ENCODE measurements at regions not wholly inside any gene's neighbourhood (a gene's known extent, or its start where the extent isn't known, plus 50 kb on each side); places are given as distances from the start of the nearest gene placed in this dataset.
"Not testable (repeated sequence)": the region's sequence is repeated elsewhere in the genome, so short reads cannot be mapped to it uniquely, and the experiment has no call there.

DNA sequence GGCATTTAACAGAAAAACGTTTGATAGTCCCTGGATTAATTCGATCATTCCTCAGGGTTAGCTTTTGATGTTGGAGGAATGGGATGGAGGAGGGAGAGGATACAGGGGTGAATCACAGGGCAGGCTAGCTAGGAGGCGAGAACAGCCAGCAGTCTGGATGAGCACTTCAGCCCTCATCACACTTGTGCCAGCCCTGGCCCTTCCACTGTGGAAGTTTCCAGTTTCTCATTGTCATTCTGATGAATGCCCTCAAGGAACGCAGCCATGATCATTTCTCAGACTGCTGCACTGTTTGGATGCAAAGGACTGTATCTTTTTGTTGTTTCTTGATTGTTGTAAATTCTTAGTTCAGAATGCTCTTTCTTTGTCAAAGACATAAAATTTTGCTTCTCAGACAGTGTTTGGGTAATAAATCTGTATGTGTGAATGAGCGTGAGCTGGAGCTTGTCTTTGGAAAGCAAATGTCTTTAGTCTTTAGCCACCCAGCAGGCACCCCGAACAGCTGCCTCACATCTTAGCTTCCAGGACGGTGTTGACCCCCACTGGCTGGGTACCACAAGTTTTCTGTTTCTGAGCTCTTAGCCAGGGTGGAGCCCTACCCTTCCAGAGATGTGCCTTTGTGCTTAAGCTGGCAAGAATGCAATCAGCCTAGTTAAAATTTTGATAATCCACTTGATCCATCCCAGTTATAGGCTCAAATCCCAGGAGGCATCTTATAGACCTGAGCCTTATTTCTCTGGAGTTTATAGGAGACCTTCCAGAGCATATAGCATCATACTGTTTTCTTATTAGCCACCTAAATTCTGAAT, 121.1 kb downstream of the PDCD6IP start:
- peak; percentile 39 for DNase-seq (ENCODE audit: low read depth, low spot score)

DNA sequence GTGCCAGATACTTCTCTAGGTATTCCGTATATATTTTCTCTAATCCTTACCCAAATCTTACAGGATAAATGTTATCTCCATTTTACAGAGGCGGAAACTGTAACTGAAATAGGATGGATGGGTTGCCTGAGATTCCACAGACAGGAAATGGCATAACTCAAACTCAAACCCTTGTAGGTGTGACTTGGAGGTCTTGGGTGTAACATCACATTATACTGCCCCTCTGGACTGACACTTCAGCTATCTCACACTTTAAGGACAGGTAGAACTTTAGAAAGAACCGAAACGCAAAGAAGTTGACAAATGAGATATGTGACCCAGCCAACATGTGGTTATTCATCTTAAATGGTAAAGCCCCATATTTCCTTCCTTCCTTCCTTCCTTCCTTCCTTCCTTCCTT, 122.1 kb downstream of the PDCD6IP start:
- DNase-seq (ENCODE audit: low read depth, low spot score): no peak

DNA sequence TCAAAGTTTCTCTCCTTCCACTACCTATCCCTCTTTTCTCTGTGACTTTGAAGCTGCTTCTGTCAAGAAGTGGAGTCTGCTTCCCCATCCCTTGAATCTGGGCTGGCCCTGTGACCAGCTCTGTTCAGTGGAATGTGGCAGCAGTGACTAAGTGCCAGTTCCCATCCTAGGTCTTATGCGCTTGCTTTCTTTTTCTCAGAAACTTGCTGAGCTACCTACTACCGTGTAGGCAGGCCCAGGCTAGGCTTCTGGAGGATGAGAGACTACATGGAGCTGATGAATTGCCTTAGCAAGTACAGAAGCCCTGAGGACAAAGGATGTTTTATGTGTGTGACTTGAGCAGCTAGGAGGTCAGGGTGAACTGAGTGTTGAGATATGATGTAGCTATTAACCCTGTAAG, 123.2 kb downstream of the PDCD6IP start:
- DNase-seq (ENCODE audit: low read depth, low spot score): no peak

DNA sequence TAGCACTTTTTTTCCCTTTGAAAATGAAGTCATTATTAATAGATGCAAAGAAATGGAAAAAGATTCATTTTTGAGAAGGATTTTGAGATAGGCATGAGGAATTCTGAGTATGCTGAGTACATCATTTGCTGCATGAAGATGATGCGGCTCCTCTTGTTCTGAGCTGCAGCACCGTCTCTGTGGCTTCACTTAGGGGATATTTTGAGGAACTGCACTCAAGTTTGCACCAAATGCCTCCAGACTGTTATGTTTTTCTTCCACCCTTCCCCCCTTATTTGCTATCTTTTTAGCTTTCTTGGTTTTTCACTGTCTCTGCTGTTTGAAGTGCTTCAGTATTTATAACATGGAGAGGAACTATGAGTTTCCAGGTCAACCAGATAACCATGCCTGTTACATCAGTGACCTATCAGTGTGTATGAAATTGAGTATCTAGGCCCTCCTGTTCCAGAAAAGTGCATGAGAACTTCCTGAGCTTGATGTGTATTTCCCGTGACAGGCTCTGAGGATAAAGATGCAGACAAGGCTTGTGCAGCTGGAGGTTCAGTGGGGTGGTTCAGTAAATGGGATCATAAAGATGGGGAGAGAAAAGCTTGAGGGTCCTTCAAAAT, 128.7 kb downstream of the PDCD6IP start:
- DNase-seq (ENCODE audit: low read depth, low spot score): no peak

DNA sequence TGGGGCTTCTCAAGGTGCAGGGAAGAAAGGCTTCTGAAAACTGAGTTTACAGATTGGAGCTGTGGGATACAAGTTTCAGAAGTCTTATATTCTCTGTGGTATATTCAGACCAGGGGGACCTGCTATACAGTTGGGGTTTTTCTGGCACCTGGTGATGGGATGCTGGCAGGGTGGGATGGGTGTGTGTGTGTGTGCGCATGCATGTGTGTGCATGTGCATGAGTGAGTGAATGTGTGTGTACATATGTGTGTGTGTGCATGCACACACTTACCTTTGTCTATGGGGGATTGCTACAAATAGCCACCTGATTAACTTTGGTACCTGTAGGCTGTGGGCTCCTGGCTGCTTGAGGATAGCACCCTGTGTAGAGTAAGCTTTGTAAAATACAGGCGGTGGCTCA, 131.4 kb downstream of the PDCD6IP start:
- no peak for DNase-seq (ENCODE audit: low read depth, low spot score)

DNA sequence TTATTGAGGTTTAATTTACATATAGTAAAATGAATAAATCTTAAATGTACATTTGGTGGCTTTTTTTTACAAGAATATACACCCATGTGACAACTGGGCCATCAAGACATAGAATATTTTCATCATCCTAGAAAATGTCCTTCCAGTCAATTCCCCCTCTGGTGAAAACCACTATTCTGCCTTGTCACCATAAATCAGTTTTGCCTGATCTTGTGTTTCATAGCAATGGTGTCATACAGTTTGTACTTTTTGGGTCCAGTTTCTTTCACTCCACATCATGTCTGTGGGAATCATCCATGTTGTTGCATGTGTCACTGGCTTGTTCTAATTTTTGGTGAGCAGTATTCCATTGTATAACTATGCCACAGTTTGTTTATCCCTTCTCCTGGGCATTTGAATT, 133.1 kb downstream of the PDCD6IP start:
- DNase-seq (ENCODE audit: low read depth, low spot score): no peak

DNA sequence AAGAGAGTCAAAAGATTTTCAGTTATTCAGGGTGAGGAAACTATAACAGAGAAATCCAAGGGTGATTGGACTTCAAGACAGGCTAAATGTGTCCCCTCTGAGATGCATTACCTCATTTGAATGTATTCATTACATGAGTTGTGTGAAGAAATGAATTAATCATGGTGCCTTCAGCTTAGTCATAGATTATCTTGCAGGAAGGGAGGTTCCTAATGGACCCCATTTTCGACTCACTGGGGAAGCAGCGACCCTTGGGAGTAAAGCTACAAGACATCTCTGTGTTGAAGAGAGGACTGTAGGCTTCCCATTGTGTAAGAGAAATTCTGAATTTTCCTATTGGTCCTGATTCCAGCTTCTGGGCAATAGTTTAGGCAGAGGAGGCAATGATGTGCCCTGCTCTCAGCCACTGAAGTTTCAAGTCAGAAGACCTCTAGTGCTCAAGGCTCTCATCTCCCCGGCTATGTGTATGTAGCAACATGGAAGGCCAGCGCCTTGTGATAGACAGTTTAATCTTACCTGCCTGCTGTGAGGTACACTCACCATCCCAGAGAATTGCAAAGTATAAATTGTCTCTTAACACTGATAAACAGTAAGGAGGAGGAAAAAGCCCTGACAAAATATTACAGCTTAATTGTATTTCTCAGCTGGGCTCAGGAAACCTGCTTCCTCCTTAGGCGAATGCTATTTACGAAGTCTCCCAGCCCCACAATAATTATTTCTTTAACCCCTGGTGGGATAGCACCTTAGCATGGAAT, 133.8 kb downstream of the PDCD6IP start:
- no peak for DNase-seq (ENCODE audit: low read depth, low spot score)

DNA sequence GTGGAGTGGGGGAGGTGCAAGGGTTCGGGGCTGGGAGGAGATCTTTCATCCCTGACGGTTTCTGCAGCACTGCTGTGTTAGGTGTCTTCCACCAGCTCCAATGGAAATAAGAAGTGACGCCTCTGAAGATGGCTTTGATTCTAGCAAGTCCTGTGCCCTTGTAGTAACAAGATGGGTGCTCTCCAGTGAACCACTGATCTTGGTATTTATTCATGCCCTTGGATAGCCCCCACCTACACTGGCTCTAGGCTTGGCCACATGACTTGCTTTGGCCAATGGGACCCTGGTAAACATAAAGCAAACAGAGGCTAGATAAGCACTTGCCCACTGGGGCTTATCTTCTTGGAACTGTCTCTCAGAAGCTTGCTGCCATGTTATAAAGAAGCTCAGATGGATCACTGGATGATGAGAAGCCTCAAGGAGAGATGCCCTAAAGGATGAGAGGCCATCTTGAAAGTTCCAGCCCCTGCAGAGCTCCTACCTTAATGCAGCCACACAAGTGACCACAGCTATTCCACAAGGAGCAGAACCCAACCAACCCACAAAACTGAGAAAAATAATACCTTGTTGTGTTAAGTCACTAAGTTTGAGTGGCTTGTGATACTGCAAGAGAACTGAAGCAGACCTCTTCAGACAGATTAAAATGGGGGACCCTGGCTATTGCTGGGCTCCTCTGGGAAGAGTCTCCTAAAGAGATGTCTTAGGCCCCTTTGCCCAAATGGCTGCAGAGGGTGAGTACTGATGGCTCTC, 137.9 kb downstream of the PDCD6IP start:
- no peak for DNase-seq (ENCODE audit: low read depth, low spot score)

DNA sequence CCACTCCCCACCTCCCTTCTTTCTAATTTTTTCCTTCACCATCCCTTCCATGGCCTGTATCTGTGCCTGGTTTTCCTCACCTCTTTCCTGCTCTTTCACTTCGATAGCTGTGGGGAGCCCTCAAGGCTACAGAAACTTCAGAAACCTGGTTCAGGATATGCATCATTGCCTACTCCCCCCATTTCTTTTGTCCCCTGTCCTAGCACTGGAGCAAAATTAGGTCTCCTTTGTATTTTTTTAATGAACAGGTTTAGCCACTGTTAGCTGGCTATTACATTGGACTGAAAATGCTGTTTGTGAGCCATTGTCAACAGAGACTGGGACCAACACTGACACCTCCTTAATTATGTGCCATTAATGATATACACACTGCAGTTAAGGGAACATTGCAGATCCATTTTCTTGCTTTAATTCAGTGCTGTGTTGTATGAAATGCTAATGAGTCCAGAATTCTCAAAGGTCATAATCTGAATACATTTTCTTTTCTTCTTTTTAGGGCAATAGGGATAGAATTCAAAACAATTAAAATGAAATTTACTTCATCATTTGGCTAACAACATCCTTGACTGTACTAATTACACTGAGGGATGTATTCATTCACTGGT, 138.6 kb downstream of the PDCD6IP start:
- DNase-seq (ENCODE audit: low read depth, low spot score): no peak

DNA sequence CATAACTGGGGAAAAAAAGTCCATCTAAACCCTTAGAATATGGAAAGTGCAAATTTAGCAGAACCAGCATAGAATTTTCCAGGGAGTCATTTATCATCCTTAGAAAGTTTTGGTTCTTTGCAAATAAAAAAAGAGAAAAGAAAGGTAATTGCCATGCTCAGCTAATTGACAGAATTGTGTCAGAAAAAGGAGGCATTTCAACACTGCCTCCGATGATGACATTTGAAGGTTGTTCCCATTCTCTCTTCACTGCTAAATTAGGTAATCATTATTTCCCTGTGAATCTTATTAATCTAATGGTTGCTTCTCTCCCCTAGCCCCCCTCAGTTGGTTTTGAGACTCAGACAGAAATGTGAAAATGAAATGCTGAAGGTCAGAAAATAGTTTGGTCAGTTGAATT, 139.2 kb downstream of the PDCD6IP start:
- no peak for DNase-seq (ENCODE audit: low read depth, low spot score)

DNA sequence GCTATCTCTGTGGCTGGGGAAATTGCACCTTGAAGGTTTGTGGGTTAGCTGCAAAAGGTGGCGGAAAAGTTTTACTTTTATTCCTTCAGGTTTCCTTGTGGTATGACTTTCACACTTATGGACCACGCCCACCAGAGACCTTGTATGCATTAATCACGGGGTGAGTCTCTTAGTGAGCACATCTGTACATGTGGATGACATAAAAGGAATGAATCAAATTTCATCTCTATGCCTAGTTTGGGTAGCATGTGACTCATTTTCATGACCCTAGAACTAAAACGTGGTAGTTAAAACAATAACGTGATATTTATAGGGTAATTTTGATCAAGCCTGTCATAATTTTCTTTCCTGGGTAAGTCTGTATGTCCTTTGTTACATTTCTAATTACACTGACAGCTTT, 141.7 kb downstream of the PDCD6IP start:
- no peak for DNase-seq (ENCODE audit: low read depth, low spot score)

DNA sequence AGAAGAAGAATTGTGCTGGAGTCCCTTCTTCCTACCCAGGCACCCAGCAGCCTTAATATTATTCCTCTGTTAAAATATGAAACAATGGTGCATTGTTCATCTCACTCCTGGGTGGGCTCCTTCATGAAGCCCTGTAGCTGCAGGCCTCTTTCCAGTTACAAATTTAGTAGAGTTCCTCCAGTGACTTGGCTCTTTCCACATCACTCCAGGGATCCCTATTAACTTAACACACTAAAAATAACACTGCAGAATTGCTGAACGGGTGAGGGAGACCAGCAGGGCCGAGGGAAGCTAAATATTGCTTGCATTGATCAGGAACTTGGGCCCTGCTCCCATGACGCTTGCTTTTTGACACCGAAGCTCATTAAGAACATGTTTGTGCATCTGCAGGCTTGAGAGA, 142.3 kb downstream of the PDCD6IP start:
- no peak for DNase-seq (ENCODE audit: low read depth, low spot score)

DNA sequence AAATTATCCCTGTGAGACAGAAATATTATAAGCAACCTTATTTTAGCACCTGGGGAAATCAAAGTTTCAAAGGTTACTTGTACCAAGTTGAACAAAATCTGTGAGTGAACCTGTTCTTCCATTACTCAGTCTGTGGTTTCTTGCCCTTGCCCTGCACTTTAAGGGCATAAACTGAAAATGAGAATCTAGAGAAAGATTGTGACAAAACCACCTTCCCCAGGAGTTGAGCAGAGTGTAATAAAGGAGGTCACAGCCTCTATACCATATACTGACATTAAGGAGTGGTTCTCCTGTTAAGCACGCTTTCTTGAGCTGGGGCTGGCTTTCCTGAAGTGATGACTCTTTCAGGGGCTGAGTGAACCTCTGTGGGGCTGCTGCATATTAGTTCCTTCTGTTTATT, 143.4 kb downstream of the PDCD6IP start:
- no peak for DNase-seq (ENCODE audit: low read depth, low spot score)

DNA sequence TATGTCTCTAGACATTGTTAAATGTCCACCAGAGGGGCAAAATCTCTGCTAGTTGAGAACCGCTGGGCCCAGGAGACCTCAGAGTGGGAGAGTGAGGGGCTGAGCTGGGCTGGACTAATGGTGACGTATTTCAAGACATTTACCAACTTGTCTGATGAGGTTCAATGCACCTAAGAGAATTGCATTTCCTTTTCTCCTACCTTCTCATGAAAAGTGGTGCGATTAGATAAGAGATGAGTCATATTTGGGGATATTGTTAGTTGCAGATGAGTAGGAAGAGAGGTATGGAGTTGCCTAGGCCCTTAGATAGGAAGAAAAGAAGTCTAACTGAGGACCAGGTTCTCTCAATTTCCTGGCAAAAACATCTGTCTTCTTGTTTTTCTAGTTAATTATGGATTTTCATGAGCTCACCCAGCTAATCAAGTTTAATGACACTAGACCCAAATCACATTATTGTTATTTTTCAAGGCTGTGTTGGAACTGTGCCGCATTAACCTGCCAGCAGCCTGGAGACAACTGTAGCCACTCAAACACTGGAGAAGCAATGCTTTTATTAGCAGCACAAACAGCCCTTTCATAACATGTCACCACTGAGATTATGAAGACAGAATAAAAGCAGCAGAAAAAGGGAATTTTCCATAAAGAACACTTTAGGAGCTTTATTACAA, 144.2 kb downstream of the PDCD6IP start:
- DNase-seq (ENCODE audit: low read depth, low spot score): no peak

DNA sequence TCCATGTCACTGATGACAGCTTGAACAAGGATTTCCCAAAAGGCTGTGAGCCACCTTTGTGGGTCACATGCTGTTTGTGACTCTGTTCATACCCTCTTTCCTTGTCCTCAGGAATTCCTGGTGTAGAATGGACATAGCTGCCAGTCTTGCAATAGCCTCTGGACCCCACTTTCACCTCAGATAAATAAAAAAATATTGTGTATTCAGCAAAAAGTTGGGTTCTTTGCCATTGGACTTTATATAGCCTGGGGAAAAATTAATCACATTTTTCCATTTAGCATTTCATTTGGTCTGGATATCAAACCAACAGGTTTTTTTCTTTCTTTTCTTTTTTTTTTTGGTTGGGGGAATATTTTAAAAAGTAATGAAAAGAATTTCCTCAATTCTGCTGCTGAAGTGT, 144.8 kb downstream of the PDCD6IP start:
- no peak for DNase-seq (ENCODE audit: low read depth, low spot score)

DNA sequence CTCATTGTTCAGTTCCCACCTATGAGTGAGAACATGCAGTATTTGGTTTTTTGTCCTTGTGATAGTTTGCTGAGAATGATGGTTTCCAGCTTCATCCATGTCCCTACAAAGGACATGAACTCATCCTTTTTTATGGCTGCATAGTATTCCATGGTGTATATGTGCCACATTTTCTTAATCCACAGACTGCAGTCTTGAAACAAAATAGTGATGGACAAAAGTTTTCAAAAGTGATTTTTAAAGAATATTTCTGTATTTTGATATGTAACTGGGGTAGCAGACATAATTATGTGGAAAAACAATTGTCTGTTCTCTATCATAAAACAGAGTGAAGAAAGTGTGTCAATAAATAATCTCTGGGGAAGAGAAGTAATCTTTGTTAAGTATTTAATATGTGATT, 148.2 kb downstream of the PDCD6IP start:
- DNase-seq (ENCODE audit: low read depth, low spot score): not testable (repeated sequence)

DNA sequence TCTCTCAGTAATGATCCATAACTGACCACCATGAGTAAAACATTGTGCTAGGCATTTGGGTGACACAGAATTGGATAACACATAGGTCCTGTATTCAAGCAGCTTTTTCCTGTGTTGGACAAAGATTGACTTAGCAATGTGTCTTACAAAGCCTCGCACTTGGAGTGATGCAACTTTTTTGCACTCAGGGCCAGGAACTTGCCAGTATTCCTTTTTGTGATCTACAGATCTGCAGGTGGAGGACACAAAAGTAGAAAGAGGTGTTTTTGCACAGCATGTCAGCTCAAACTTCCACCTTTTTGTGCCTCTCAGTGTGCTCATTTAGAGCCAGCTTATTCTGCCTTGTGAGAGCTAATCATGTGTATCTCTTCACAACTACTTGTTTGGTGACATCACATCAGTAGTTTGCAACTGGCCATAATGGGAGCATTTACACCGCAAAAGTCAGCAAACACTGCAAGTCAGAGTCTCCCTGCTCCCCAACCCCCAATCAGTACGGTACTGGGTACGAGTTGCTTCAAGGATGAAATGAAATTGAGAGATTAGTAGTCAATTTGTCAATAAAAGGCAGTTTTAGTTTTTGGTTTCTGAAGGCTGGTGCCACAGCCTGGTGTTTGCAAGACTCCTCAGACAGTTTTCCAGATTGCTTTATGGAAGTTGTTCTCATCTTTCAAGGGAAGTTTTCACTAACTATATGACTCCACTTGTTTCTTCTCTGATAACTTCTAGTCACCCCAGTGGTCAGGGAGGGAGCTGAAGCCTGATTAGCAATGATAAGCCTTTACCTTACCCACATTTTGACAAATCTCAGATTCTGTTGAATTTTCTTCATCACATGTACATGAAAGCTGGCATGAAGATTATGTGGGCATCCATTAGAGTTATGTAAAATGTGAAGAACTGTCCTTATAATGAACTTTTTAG, 149.1 kb downstream of the PDCD6IP start:
- no peak for DNase-seq (ENCODE audit: low read depth, low spot score)

DNA sequence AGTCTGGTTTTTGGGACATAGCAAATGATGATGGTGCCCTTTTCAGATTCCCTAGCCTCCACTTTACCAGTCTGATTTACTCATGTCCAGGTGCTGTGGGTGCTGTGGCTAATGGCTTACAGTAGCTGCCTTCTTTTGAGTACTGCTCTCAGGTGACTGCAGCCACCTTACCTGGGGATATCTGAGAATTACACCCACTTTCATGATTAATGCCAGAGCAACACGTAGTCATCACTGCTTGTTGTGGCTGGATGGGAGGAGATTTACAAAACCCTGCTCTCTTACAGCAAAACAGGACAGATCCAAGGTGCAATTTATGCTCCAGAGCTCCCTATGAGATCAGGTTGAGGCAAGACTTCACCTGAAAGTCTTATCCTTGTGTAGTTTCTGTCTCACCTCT, 150.6 kb downstream of the PDCD6IP start:
- DNase-seq (ENCODE audit: low read depth, low spot score): no peak

DNA sequence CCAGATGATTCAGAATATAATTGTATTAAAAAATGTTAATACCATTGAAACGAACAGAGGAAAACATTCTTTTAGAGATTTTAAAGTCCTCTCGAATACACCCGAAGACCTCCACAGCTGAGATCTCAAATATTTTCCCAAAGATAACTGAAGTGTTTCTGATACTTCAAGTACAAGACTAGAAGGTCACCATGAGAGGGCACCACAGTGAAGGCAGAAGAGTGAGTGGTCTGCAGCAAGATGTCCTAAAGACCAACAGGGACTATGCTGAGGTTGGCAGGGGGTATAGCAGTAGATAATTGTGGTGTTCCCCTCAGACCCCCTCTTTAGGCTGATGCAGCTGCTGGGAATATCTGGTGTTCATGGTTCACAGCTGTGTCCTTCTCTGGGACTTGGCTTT, 156.5 kb downstream of the PDCD6IP start:
- DNase-seq (ENCODE audit: low read depth, low spot score): no peak

DNA sequence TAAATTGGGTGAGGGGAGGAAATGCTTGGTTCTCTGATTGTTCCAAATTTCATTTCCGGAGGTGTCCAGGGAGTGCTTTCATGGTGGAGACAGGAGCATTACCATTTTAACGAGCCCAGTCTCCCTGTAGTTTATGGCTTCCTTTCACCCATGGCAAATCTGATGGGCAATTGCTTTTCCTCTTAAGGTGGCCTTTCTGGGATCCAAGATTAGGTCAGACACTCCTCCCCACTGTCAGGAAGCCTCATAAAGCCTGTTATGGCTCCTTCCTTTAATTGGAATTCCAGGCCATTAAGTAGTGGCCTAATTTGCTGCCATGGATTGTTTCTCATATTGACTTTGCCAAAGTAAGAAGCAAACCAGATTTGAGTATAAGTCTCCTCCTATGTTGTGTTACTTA, 157.8 kb downstream of the PDCD6IP start:
- DNase-seq (ENCODE audit: low read depth, low spot score): no peak

Measured in astrocyte of the hippocampus (primary cell).